A549 (cell line): ENCODE measurements at regions not wholly inside any gene's neighbourhood (a gene's known extent, or its start where the extent isn't known, plus 50 kb on each side); places are given as distances from the start of the nearest gene placed in this dataset.

Source experiments
- ZFP36 ChIP-seq: fragments of 450-650 bp; IDR thresholded peaks from 2 replicates; pipeline ENCODE4 v1.6.1; 2014; ENCODE audit warnings: borderline replicate concordance; ENCODE audit not compliant: partially characterized antibody
- TF ChIP-seq, protein P1 (sequence below): fragments of >200 bp; sonication (Bioruptor Twin); formaldehyde crosslinking; IDR thresholded peaks from 3 replicates; pipeline ENCODE4 v1.5.1; 2016
- TF ChIP-seq, protein P2 (sequence below): fragments of 450-650 bp; IDR thresholded peaks from 2 replicates; pipeline ENCODE4 v1.6.1; 2014; ENCODE audit warnings: antibody characterized with exemption

DNA sequence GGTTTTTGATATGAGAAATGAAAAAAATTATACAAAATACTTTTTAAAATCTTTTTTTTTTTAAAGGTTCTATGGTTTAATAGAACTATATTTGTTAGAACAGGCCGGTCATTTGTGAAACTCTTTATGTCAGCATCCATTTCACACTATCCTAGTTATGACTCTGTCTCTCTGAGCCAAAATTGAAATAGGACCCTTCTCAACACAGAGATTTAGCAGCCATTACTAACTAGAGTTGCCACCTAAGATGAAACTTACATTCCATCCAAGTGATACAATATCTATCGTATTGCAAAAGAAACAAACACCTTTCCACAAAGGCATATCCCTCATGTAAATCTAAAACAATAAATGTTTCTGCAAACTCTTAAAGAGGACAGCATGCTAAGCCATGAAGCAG, 249.8 kb downstream of the CDH11 start:
- no peak for TF ChIP-seq ZFP36
- TF ChIP-seq, protein P1, sequence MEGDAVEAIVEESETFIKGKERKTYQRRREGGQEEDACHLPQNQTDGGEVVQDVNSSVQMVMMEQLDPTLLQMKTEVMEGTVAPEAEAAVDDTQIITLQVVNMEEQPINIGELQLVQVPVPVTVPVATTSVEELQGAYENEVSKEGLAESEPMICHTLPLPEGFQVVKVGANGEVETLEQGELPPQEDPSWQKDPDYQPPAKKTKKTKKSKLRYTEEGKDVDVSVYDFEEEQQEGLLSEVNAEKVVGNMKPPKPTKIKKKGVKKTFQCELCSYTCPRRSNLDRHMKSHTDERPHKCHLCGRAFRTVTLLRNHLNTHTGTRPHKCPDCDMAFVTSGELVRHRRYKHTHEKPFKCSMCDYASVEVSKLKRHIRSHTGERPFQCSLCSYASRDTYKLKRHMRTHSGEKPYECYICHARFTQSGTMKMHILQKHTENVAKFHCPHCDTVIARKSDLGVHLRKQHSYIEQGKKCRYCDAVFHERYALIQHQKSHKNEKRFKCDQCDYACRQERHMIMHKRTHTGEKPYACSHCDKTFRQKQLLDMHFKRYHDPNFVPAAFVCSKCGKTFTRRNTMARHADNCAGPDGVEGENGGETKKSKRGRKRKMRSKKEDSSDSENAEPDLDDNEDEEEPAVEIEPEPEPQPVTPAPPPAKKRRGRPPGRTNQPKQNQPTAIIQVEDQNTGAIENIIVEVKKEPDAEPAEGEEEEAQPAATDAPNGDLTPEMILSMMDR = no peak
- TF ChIP-seq, protein P2, sequence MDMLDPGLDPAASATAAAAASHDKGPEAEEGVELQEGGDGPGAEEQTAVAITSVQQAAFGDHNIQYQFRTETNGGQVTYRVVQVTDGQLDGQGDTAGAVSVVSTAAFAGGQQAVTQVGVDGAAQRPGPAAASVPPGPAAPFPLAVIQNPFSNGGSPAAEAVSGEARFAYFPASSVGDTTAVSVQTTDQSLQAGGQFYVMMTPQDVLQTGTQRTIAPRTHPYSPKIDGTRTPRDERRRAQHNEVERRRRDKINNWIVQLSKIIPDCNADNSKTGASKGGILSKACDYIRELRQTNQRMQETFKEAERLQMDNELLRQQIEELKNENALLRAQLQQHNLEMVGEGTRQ = no peak
